Fibroblast of lung (primary cell): ENCODE measurements at regions not wholly inside any gene's neighbourhood (a gene's known extent, or its start where the extent isn't known, plus 50 kb on each side); places are given as distances from the start of the nearest gene placed in this dataset.
A peak's percentile ranks its signal among the peaks of the same experiment; 100 is the strongest.

Experiments used
- DNase-seq, 2 donors: peaks; one replicate each; pipeline versions ENCODE4 v3.0.0 to v3.0.0-alpha.2; 2010; ENCODE audit warnings: low read depth in 2 of 2
- H2AFZ ChIP-seq: 2 replicates; pipeline ENCODE4 v1.5.1; 2012; ENCODE audit warnings: low read length, control low read depth, inconsistent platforms
- H3K27ac ChIP-seq: 2 replicates; pipeline ENCODE4 v1.5.1; 2011; ENCODE audit warnings: low read length, control low read depth; ENCODE audit not compliant: insufficient read depth
- H3K27me3 ChIP-seq: 2 replicates; pipeline ENCODE4 v1.5.1; 2011; ENCODE audit warnings: mild to moderate bottlenecking, low read length; ENCODE audit not compliant: control insufficient read depth, insufficient read depth
- H3K36me3 ChIP-seq: 2 replicates; pipeline ENCODE4 v1.5.1; 2011; ENCODE audit warnings: low read length; ENCODE audit not compliant: control insufficient read depth, insufficient read depth
- H3K4me1 ChIP-seq: 2 replicates; pipeline ENCODE4 v1.5.1; 2011; ENCODE audit warnings: low read length; ENCODE audit not compliant: control insufficient read depth, insufficient read depth; ENCODE audit errors: extremely low read depth
- H3K4me2 ChIP-seq: 2 replicates; pipeline ENCODE4 v1.5.1; 2011; ENCODE audit warnings: low read length, control low read depth; ENCODE audit not compliant: insufficient read depth; ENCODE audit errors: extremely low read depth
- H3K4me3 ChIP-seq, 4 experiments: fragments of 200-600 bp in 1 of 4; sonication (generic) in 1 of 4; replicated peaks in 1 of 4; 2 replicates each; pipeline ENCODE4 v1.5.1; 2011 to 2016; ENCODE audit warnings: low read length in 4 of 4, low read depth in 3 of 4, mild to moderate bottlenecking in 3 of 4, control low read depth in 2 of 4, inconsistent platforms in 1 of 4, mixed read lengths in 1 of 4; ENCODE audit not compliant: insufficient read depth in 1 of 4; ENCODE audit errors: control extremely low read depth in 1 of 4
- H3K79me2 ChIP-seq: 2 replicates; pipeline ENCODE4 v1.5.1; 2012; ENCODE audit warnings: mild to moderate bottlenecking, low read length, inconsistent platforms; ENCODE audit not compliant: control insufficient read depth, insufficient read depth
- H3K9ac ChIP-seq: 2 replicates; pipeline ENCODE4 v1.5.1; 2011; ENCODE audit warnings: mild to moderate bottlenecking, low read length, control low read depth; ENCODE audit not compliant: insufficient read depth
- H3K9me3 ChIP-seq: 2 replicates; pipeline ENCODE4 v1.5.1; 2012; ENCODE audit warnings: low read depth, low read length; ENCODE audit not compliant: control insufficient read depth, insufficient read depth
- H4K20me1 ChIP-seq: 2 replicates; pipeline ENCODE4 v1.5.1; 2011; ENCODE audit warnings: low read length; ENCODE audit not compliant: control insufficient read depth, insufficient read depth; ENCODE audit errors: extremely low read depth
- CTCF ChIP-seq, 2 donors: IDR thresholded peaks in 1 of 2; conservative IDR thresholded peaks in 1 of 2; 1 replicate in 1 of 2; 2 replicates in 1 of 2; pipeline ENCODE4 v1.5.1; 2011 to 2012; ENCODE audit warnings: low read length in 2 of 2, control low read depth in 1 of 2, inconsistent platforms in 1 of 2, low read depth in 1 of 2, mild to moderate bottlenecking in 1 of 2
- EZH2 ChIP-seq: IDR thresholded peaks from 2 replicates; pipeline ENCODE4 v1.5.1; 2012; ENCODE audit warnings: low read length, control low read depth, mild to moderate bottlenecking; ENCODE audit errors: missing control alignments

GRCh38 chr20:54321352-54322087 is 113.6 kb downstream of the PFDN4 start:
- H3K4me2 ChIP-seq: no peak overlapping the region
- no peak overlapping the region for H3K4me3 ChIP-seq
- no peaks in the 10 kb centered on the region for H3K36me3 ChIP-seq
- no peaks in the 10 kb centered on the region for H3K79me2 ChIP-seq
- H3K27ac ChIP-seq: no peak overlapping the region
- no peaks in the 10 kb centered on the region for H3K27me3 ChIP-seq
- no peaks in the 10 kb centered on the region for H3K4me1 ChIP-seq
- no peaks in the 10 kb centered on the region for H4K20me1 ChIP-seq
- H3K9ac ChIP-seq: no peak overlapping the region
- no peaks in the 10 kb centered on the region for H3K9me3 ChIP-seq
- DNase-seq: no peak
- TF ChIP-seq CTCF (conservative IDR thresholded peaks at IDR 0.05 in 1 of 2, IDR thresholded peaks at IDR 0.05 in 1 of 2; ENCODE audit: low read depth in 1 of 2, low read length in 2 of 2): no peak
- no peak for TF ChIP-seq EZH2
- H2AFZ ChIP-seq: no peak overlapping the region

GRCh38 chr20:54323227-54323734 is 115.4 kb downstream of the PFDN4 start:
- Histone ChIP-seq H3K79me2 (no peaks in the 10 kb centered on the region), H3K27ac (no peak overlapping the region), H2AFZ (no peak overlapping the region), H3K4me1 (no peaks in the 10 kb centered on the region), H3K36me3 (no peaks in the 10 kb centered on the region), H4K20me1 (no peaks in the 10 kb centered on the region), H3K27me3 (no peaks in the 10 kb centered on the region), H3K4me2 (no peak overlapping the region), H3K9ac (no peak overlapping the region), H3K4me3 (no peak overlapping the region), H3K9me3 (no peaks in the 10 kb centered on the region)
- TF ChIP-seq CTCF (conservative IDR thresholded peaks at IDR 0.05 in 1 of 2, IDR thresholded peaks at IDR 0.05 in 1 of 2; ENCODE audit: low read depth in 1 of 2, low read length in 2 of 2): no peak
- no peak for TF ChIP-seq EZH2
- peak in 1 of 2 donors; percentile 5 for DNase-seq

- Histone ChIP-seq H2AFZ (no peak overlapping the region), H3K9ac (no peak overlapping the region), H3K79me2 (no peaks in the 10 kb centered on the region), H3K27me3 (no peaks in the 10 kb centered on the region), H4K20me1 (no peaks in the 10 kb centered on the region), H3K4me2 (no peak overlapping the region), H3K4me1 (no peaks in the 10 kb centered on the region), H3K4me3 (no peak overlapping the region), H3K27ac (no peak overlapping the region), H3K9me3 (no peaks in the 10 kb centered on the region), H3K36me3 (no peaks in the 10 kb centered on the region)
- TF ChIP-seq EZH2: no peak
- TF ChIP-seq CTCF (conservative IDR thresholded peaks at IDR 0.05 in 1 of 2, IDR thresholded peaks at IDR 0.05 in 1 of 2; ENCODE audit: low read depth in 1 of 2, low read length in 2 of 2): no peak
- no peak for DNase-seq
These were observed 116.2 kb downstream of the PFDN4 start for GRCh38 chr20:54324041-54324440.
